ENCODE measurements at regions not wholly inside any gene's neighbourhood (a gene's known extent, or its start where the extent isn't known, plus 50 kb on each side); places are given as distances from the start of the nearest gene placed in this dataset.

- intact Hi-C loops (cut with micrococcal nuclease): no loop called here
- H3K9ac ChIP-seq (ENCODE audit: insufficient read depth in 1 of 2, low read depth in 2 of 2, low read length in 2 of 2): no peak overlapping the region
- H3K27me3 ChIP-seq (ENCODE audit: control insufficient read depth in 2 of 2, insufficient read depth in 2 of 2, low read length in 2 of 2): no peaks in the 10 kb centered on the region
- no peak overlapping the region for H3K4me3 ChIP-seq
- H3K27ac ChIP-seq (ENCODE audit: extremely low read depth, low read depth, low read length): no peak overlapping the region
- 0% methylated on average over 1 of the region's 6 CpGs for WGBS (ENCODE audit: insufficient coverage, low coverage, missing lambda C conversion rate)
- no peaks in the 10 kb centered on the region for H3K36me3 ChIP-seq (ENCODE audit: control insufficient read depth, insufficient read depth, low read length)
- POLR2A ChIA-PET: no interaction called here
- FAIRE-seq (no peak), DNase-seq (ENCODE audit: extremely low read depth in 1 of 4, low spot score in 3 of 4) (no peak), ATAC-seq (no peak)
- H3K4me1 ChIP-seq (replicated peaks in 1 of 2; ENCODE audit: control insufficient read depth in 2 of 2, insufficient read depth in 2 of 2, low read length in 2 of 2): no peaks in the 10 kb centered on the region
- in situ Hi-C loops (cut with MboI): no loop called here
- no peaks in the 10 kb centered on the region for H4K20me1 ChIP-seq (replicated peaks; ENCODE audit: control insufficient read depth, insufficient read depth, low read length)
- no peaks in the 10 kb centered on the region for H3K9me3 ChIP-seq (replicated peaks; ENCODE audit: control insufficient read depth, insufficient read depth, low read depth, low read length)
- no TSS peak for BruUV-seq (replicated peaks)
- peaks cover 10% of the 10 kb centered on the region; the same call in 2 of the 3 replicates for H3K79me2 ChIP-seq (ENCODE audit: control insufficient read depth, insufficient read depth, low read length)
- CTCF ChIA-PET (ENCODE audit: low intra/inter-chr PET ratio): no interaction called here
- H3K4me2 ChIP-seq (ENCODE audit: insufficient read depth, low read length): no peak overlapping the region
- no peak overlapping the region for H2AFZ ChIP-seq (ENCODE audit: low read depth, low read length)
- no peaks in the 10 kb centered on the region for H3K9me1 ChIP-seq (ENCODE audit: control insufficient read depth, insufficient read depth, low read length)
- TF ChIP-seq ATF2 (CRISPR knock-in tag; IDR thresholded peaks at IDR 0.05): no peak
- TF ChIP-seq MEIS2 (IDR thresholded peaks at IDR 0.05; ENCODE audit: partially characterized antibody): no peak
- TF ChIP-seq SFPQ (IDR thresholded peaks at IDR 0.05; ENCODE audit: low read depth, low read length): no peak
- TF ChIP-seq FUS (optimal IDR thresholded peaks at IDR 0.05; ENCODE audit: low read depth, low read length): no peak
- TF ChIP-seq FOXP1 (CRISPR knock-in tag; IDR thresholded peaks at IDR 0.05): no peak
- TF ChIP-seq FOXK2 (conservative IDR thresholded peaks at IDR 0.05 in 1 of 2, IDR thresholded peaks at IDR 0.05 in 1 of 2; ENCODE audit: low read depth in 2 of 2): no peak
- no peak for TF ChIP-seq MITF (IDR thresholded peaks at IDR 0.05)
- TF ChIP-seq BCOR (IDR thresholded peaks at IDR 0.05): no peak
- no peak for TF ChIP-seq ZNF512 (tag; IDR thresholded peaks at IDR 0.05)
- no peak for TF ChIP-seq SRF (CRISPR knock-in tag; IDR thresholded peaks at IDR 0.05)
- no peak for TF ChIP-seq HDAC3 (IDR thresholded peaks at IDR 0.05; ENCODE audit: borderline replicate concordance, partially characterized antibody)
- TF ChIP-seq PRPF4 (IDR thresholded peaks at IDR 0.05; ENCODE audit: insufficient read depth, low read depth, low read length, poor library complexity, severe bottlenecking): no peak
- TF ChIP-seq ZNF696 (CRISPR knock-in tag; conservative IDR thresholded peaks at IDR 0.05): no peak
- no peak for TF ChIP-seq ZNF589 (CRISPR knock-in tag; IDR thresholded peaks at IDR 0.05; ENCODE audit: low read depth)
- no peak for TF ChIP-seq PCBP1 (IDR thresholded peaks at IDR 0.05; ENCODE audit: low read depth, low read length, poor library complexity, severe bottlenecking)
- no peak for TF ChIP-seq DDX20 (tag; IDR thresholded peaks at IDR 0.05; ENCODE audit: low read depth)
Observed at GRCh38 chr3:94946683-94947082, 883.8 kb downstream of the NSUN3 start.

Measured in K562 (cell line).